Stimulated activated CD4-positive, alpha-beta T cell treated with anti-CD3 and anti-CD28 coated beads, Interleukin-2, amount 100 ng/mL, for 24 hours (primary cell): ENCODE measurements at regions not wholly inside any gene's neighbourhood (a gene's known extent, or its start where the extent isn't known, plus 50 kb on each side); places are given as distances from the start of the nearest gene placed in this dataset.

Experiments
- DNase-seq, 2 donors: peaks; one replicate each; pipeline ENCODE4 v3.0.0-alpha.2; 2020

DNA sequence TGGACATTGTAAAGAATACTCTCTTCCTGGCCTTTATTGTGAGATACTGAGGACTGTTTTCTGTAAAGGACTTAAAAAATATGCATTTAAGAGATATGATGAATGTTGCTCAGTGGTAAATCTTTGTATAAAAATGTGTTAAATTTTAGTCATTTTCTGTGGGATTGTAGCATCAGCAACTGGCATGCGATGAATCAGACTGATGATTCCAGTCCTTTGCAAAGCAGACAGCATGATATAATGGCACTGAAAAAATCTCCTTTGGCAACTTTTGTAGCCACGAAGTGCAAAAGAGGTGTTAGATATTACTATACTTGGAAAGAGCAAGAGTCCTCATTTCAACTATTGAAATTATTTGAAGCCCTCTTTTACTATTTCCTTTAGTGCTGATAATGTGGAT, 678.7 kb downstream of the PLCL1 start:
- DNase-seq = no peak

GRCh38 chr2:198479065-198479464, 674.7 kb downstream of the PLCL1 start:
- DNase-seq = no peak

DNA sequence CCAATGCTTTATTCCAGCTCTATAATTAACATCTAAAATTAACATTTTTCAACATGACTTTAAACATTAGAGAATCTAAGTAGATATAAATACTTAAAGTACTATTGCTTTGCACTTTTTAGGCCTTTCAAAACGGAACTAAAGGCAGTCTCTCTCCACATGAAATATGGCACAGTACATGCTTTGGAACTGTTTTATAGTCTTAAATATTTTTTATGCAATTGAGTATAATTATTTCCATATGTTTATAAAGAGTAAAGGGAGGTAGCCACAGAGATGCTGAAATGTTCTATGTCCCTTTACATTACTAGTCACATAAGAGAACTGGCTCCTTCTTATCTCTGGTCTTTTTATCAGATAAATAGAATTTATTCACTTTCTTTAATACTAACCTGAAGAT, 674.0 kb downstream of the PLCL1 start:
- DNase-seq = no peak

GRCh38 chr2:198476007-198476406, 671.6 kb downstream of the PLCL1 start:
- DNase-seq = no peak

DNA sequence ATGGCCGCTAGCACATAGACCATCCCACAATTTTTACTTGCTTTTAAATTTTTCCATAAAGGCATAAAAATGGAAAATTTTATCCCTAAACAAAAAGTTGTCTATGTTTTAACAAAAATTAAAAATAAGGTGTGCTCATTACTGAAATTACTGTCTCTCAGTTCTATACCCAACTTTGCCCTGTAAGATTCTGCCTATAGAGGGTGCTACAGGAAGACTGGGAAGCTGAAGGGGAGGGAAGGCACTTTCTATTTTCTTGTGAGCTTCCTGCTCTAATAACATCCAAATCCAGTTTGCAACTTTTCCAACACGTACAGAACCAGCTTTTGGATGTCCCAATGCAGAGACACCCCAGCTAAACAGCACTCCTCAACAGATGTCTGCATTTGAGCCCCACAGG, 666.9 kb downstream of the PLCL1 start:
- DNase-seq = no peak

GRCh38 chr2:198468136-198468535, 663.7 kb downstream of the PLCL1 start:
- no peak for DNase-seq

DNA sequence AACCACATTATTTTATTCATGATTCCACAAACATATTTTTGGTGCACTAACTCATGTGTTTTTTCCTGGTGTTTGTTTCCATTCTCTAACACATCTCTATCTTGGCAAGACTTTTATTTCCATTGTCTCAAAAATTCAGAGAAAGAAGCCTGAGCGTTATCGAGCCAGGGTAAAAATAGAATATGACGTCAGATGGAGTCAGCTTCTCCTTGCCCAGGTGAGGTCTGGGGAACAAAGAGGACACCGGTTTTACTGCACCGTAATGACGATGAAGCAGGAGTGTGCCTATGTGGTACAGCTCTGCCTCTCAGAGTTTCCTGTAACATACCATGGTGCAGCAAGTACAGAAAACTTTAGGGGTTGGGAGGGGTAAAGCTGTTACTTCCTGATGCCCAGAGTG, 661.6 kb downstream of the PLCL1 start:
- DNase-seq = no peak

- DNase-seq = no peak
Observed at GRCh38 chr2:198456418-198456817, 652.0 kb downstream of the PLCL1 start.

DNA sequence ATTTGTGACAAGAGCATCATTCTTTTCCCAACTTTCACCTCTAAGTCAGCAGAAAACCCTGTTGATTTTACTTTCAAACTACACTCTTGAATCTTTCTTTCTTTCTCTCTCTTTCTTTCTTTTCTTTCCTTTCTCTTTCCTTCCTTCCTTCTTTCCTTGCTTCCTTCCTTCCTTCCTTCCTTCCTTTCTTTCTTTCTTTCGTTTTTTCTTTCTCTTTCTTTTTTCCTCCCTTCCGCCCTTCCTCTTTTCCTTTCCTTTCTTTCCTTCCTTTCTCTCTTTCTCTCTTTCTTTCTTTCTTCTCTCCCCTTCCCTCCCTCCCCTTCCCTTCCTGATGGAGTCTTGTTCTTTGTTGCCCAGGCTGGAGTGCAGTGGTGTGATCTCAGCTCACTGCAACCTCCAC, 649.5 kb downstream of the PLCL1 start:
- no peak for DNase-seq

- no peak for DNase-seq
Observed at GRCh38 chr2:198452327-198452726, 647.9 kb downstream of the PLCL1 start.

GRCh38 chr2:198448789-198449188, 644.4 kb downstream of the PLCL1 start:
- DNase-seq = no peak

DNA sequence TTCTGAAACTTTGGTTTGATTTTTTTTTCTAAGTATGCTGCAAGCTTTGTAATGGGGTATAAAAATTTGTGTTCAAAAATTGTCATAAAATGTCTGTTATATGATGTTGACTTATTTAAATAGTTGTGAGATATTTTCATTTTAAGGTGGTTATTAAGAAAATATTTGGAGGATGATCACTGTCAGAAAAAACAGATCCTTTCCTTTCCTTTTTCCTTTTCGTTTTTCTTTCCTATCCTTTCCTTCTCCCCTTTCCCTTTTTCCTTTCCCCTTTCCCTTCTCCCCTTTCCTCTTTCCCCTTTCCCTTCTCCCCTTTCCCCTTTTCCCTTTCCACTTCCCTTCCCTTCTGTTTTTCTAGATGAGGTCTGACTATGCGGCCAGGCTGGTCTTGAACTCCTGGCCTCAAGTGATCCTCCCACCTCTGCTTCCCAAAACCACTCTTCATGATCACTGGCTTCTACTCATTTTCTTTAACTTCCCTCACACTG, 640.5 kb downstream of the PLCL1 start:
- no peak for DNase-seq

GRCh38 chr2:198441901-198442300, 637.5 kb downstream of the PLCL1 start:
- DNase-seq = no peak

DNA sequence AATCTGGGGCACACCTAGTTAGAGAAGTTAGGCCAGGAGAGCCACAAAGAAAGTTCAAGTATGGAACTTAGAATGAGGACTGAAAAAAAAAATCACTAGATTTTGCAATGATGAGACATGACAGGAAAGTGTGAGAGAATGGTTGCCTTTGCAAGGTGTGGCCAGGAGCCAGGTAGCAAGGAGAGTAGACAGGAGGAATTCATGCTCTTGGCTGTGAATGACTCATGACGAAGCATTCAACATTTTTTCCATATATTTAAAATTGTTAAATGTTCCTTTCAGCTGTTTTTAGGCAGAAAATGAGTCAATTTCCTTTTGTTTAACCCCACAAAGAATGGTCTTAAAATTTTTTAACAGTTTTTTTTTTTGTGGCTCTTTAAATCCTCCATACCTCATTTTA, 636.9 kb downstream of the PLCL1 start:
- peak in 1 of 2 donors; percentile 5 for DNase-seq

GRCh38 chr2:198440833-198441232, 636.4 kb downstream of the PLCL1 start:
- DNase-seq = no peak

DNA sequence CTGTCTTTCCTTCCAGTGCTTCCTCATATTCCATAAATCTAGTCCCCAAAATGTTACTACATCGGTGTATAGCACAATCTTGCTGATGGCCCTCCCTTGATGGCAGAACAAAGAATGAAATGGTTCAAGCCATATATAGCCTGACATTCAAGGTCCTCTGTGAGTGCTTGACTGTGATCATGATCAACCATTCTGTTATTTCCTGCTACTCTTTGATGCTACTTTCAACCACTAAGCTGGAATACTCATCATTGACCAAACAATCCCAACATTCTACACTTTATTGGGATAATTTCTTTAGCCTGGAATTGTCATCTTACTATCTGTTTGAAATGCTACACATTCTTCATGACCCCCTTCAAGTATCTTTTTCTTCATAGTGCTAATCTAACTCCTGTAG, 633.9 kb downstream of the PLCL1 start:
- no peak for DNase-seq

GRCh38 chr2:198424112-198424511, 619.7 kb downstream of the PLCL1 start:
- no peak for DNase-seq

DNA sequence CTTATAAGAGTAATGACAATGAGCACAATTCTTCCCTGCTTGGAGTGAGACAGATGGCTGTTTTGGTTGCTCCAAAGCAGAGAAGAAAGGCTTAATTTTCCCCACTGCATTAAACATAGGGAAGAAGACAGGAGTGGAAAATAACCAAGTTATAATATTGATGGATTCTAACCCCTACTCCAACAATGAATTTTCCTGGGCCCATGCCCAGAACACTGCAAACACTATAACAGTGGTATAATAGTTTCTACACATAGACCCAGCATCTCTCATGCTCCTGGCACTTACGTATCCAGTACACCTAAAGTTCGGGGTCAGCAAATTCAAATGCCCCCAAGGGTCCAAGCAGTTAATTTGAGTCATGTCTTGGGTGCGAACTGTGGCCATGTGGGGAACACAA, 613.4 kb downstream of the PLCL1 start:
- no peak for DNase-seq

- no peak for DNase-seq
Observed at GRCh38 chr2:198414976-198415375, 610.6 kb downstream of the PLCL1 start.

- DNase-seq = no peak
Observed at GRCh38 chr2:198411936-198412335, 607.5 kb downstream of the PLCL1 start.

DNA sequence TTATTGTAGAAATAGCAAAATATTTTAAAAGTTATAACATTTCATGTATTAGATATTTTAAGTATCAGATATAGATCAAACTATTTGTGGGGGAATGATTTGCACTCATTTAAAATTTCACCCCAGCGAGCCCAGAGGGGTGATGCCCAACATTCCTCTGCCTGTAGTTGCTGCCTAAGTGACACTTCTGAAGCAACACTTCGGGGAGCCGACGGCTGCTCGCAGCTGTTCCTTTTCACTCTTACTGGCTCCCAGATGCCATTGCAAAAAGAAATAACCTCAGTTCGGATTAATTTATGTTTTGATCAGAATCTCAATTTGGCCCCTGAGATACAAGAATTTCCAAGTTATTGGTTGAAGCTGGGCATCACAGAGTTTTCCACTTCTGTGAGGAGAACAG, 603.8 kb downstream of the PLCL1 start:
- DNase-seq = no peak

GRCh38 chr2:198405311-198405710, 600.9 kb downstream of the PLCL1 start:
- DNase-seq = no peak

DNA sequence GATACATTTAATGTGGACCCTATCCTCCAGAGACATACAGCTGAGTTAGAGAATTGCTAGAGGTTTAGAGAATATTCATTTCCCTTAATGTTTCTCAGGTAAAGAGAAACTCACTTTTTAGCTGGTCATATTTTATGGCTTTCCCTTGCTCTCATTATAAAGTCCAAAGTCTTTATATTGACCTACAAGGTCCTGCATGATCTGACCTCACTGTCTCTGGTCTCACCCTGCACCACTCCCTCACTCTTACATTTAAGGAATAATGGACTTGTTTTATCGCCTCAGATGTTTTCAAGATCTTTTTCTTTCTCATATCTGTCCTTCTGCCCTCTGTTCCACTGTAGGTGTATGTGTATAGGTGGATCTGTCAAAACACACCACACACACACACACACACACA, 597.3 kb downstream of the PLCL1 start:
- DNase-seq = no peak

- DNase-seq = no peak
Observed at GRCh38 chr2:198400999-198401398, 596.6 kb downstream of the PLCL1 start.

DNA sequence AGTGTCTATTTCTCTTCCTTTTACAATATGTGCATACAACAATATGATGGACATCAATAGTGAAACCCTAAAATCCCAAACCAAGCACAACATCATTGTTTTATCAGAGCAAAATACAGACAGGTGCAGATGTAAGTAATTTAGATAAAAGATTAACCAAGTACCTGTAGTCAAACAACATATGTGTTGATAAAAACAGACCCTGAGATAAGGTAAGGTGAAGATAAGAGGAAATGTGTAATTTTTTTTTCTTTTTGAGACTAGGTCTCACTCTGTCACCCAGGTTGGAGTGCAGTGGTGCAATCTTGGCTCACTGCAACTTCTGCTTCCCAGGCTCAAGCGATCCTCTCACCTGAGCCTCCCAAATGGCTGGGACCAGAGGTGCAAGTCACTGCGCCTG, 589.8 kb downstream of the PLCL1 start:
- DNase-seq = no peak

DNA sequence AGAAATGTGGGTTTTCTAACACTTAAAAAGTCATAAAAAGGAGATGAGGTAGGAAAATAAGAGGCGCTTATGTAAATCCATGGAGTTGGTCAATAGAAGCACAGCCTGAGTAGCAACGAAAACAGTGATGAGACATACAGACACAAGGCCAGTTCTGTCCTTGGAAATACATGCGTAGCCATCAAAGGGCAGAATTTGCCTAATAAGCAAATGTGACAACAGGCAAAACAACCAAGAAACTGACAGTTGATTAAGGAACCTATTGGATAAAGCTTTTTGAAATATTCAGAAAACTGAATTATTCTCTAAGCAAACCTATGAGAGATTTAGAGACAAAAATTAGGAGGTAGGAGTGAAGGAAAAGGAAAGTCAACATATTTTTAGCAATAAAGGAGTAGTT, 586.3 kb downstream of the PLCL1 start:
- DNase-seq = no peak
